Endodermal cell (in vitro differentiated cells): ENCODE measurements at regions not wholly inside any gene's neighbourhood (a gene's known extent, or its start where the extent isn't known, plus 50 kb on each side); places are given as distances from the start of the nearest gene placed in this dataset.
"Not testable (repeated sequence)": the region's sequence is repeated elsewhere in the genome, so short reads cannot be mapped to it uniquely, and the experiment has no call there.

Experiments used
- DNase-seq: peaks from one replicate; pipeline ENCODE4 v3.0.0-alpha.2; 2017
- H3K27ac ChIP-seq: 2 replicates; pipeline ENCODE4 v1.5.1; 2013; ENCODE audit warnings: mild to moderate bottlenecking, low read depth, low read length, moderate library complexity
- H3K27me3 ChIP-seq: 2 replicates; pipeline ENCODE4 v1.6.1; 2013; ENCODE audit warnings: mild to moderate bottlenecking, low read length, moderate library complexity; ENCODE audit not compliant: insufficient read depth, control insufficient read depth, poor library complexity, severe bottlenecking
- H3K36me3 ChIP-seq: 2 replicates; pipeline ENCODE4 v1.7.0; 2013; ENCODE audit warnings: mild to moderate bottlenecking, low read length, moderate library complexity; ENCODE audit not compliant: control insufficient read depth, insufficient read depth
- H3K4me1 ChIP-seq: one replicate; pipeline ENCODE4 v1.7.0; 2013; ENCODE audit warnings: low read length; ENCODE audit not compliant: control insufficient read depth, insufficient read depth
- H3K4me3 ChIP-seq: 2 replicates; pipeline ENCODE4 v1.5.1; 2013; ENCODE audit warnings: mild to moderate bottlenecking, low read length, moderate library complexity
- H3K9ac ChIP-seq: 2 replicates; pipeline ENCODE4 v1.6.1; 2013; ENCODE audit warnings: mild to moderate bottlenecking, low read length, moderate library complexity; ENCODE audit not compliant: poor library complexity, severe bottlenecking; ENCODE audit errors: extremely low read depth
- H3K9me3 ChIP-seq: 2 replicates; pipeline ENCODE4 v1.6.1; 2013; ENCODE audit warnings: mild to moderate bottlenecking, low read length, moderate library complexity; ENCODE audit not compliant: control insufficient read depth
- H3K27ac Mint-ChIP-seq: 2 replicates; pipeline ENCODE4 v1.8.0; 2020; ENCODE audit warnings: mixed read lengths
- H3K27me3 Mint-ChIP-seq: 2 replicates; pipeline ENCODE4 v1.8.0; 2021; ENCODE audit warnings: mild to moderate bottlenecking, mixed read lengths; ENCODE audit not compliant: insufficient read depth
- H3K36me3 Mint-ChIP-seq: 2 replicates; pipeline ENCODE4 v1.8.0; 2020; ENCODE audit warnings: low read depth, mixed read lengths
- H3K4me1 Mint-ChIP-seq: 2 replicates; pipeline ENCODE4 v1.8.0; 2020; ENCODE audit warnings: mixed read lengths
- H3K4me3 Mint-ChIP-seq: 2 replicates; pipeline ENCODE4 v1.8.0; 2020; ENCODE audit warnings: mild to moderate bottlenecking, moderate library complexity, mixed read lengths
- H3K9me3 Mint-ChIP-seq: 2 replicates; pipeline ENCODE4 v1.8.0; 2020; ENCODE audit warnings: mild to moderate bottlenecking, mixed read lengths
- CTCF ChIP-seq: fragments of 200-600 bp; sonication (generic); conservative IDR thresholded peaks from 2 replicates; pipeline ENCODE4 v1.5.0; 2021; ENCODE audit warnings: antibody characterized with exemption, mild to moderate bottlenecking
- WGBS, 2 experiments: methylation state at CpG; one replicate each; pipeline versions ENCODE4 v1.1.5 to v1.1.7; 2013; ENCODE audit warnings: missing lambda C conversion rate in 2 of 2, mixed read lengths in 1 of 2; ENCODE audit not compliant: insufficient coverage in 1 of 2, insufficient read length in 1 of 2; 5-methylcytosine and 5-hydroxymethylcytosine counted together

GRCh38 chr6:96700915-96701314 is 136.4 kb downstream of the GPR63 start:
- H3K27me3 ChIP-seq, result no peaks in the 10 kb centered on the region
- no peak overlapping the region for H3K9ac ChIP-seq
- DNase-seq, result no peak
- no peak overlapping the region for H3K27ac Mint-ChIP-seq
- no peaks in the 10 kb centered on the region for H3K9me3 Mint-ChIP-seq
- H3K4me3 Mint-ChIP-seq, result no peak overlapping the region
- H3K27me3 Mint-ChIP-seq, result no peaks in the 10 kb centered on the region
- H3K36me3 Mint-ChIP-seq, result no peaks in the 10 kb centered on the region
- no peak overlapping the region for H3K27ac ChIP-seq
- no peaks in the 10 kb centered on the region for H3K4me1 Mint-ChIP-seq
- no peaks in the 10 kb centered on the region for H3K36me3 ChIP-seq
- no peaks in the 10 kb centered on the region for H3K4me1 ChIP-seq
- TF ChIP-seq CTCF, result no peak
- H3K9me3 ChIP-seq, result no peaks in the 10 kb centered on the region
- 91% methylated on average over 2 of the region's 2 CpGs for WGBS, 2 experiments
- H3K4me3 ChIP-seq, result no peak overlapping the region

GRCh38 chr6:96694429-96694828 is 131.5 kb downstream of the FHL5 start:
- 92% methylated on average over 3 of the region's 3 CpGs; no CpG with 5 or more reads in 1 of the 2 experiments for WGBS, 2 experiments
- not testable (repeated sequence) for H3K4me1 Mint-ChIP-seq, H3K4me1 ChIP-seq, H3K27ac ChIP-seq, H3K27me3 Mint-ChIP-seq, H3K36me3 Mint-ChIP-seq, H3K9ac ChIP-seq, H3K9me3 ChIP-seq, H3K4me3 Mint-ChIP-seq, H3K36me3 ChIP-seq, H3K27me3 ChIP-seq, H3K4me3 ChIP-seq, DNase-seq, H3K9me3 Mint-ChIP-seq, H3K27ac Mint-ChIP-seq

- Mint-ChIP-seq H3K27ac (no peak overlapping the region), H3K27me3 (no peaks in the 10 kb centered on the region), H3K4me3 (no peak overlapping the region), H3K9me3 (peaks cover 6% of the 10 kb centered on the region), H3K4me1 (no peaks in the 10 kb centered on the region), H3K36me3 (no peaks in the 10 kb centered on the region)
- no peak for DNase-seq
- Histone ChIP-seq H3K4me1 (no peaks in the 10 kb centered on the region), H3K4me3 (no peak overlapping the region), H3K27ac (no peak overlapping the region), H3K9ac (no peak overlapping the region), H3K9me3 (no peaks in the 10 kb centered on the region), H3K27me3 (no peaks in the 10 kb centered on the region), H3K36me3 (no peaks in the 10 kb centered on the region)
- no peak for TF ChIP-seq CTCF
- 85% methylated on average over 1 of the region's 1 CpG; no CpG with 5 or more reads in 1 of the 2 experiments for WGBS, 2 experiments
Measured at GRCh38 chr6:96687121-96687520, 124.2 kb downstream of the FHL5 start.

- TF ChIP-seq CTCF, result no peak
Measured at GRCh38 chr6:96685702-96686101, 122.8 kb downstream of the FHL5 start.

More at GRCh38 chr6:96685702-96686101, 122.8 kb downstream of the FHL5 start:
- Histone ChIP-seq H3K9ac (no peak overlapping the region), H3K4me3 (no peak overlapping the region), H3K9me3 (no peaks in the 10 kb centered on the region), H3K36me3 (no peaks in the 10 kb centered on the region), H3K27ac (no peak overlapping the region), H3K4me1 (no peaks in the 10 kb centered on the region), H3K27me3 (no peaks in the 10 kb centered on the region)
- Mint-ChIP-seq H3K27ac (no peak overlapping the region), H3K4me3 (no peak overlapping the region), H3K9me3 (peaks cover 6% of the 10 kb centered on the region), H3K36me3 (no peaks in the 10 kb centered on the region), H3K27me3 (no peaks in the 10 kb centered on the region), H3K4me1 (no peaks in the 10 kb centered on the region)
- DNase-seq, result no peak
- 88 to 100% methylated on average over 2 of the region's 2 CpGs for WGBS, 2 experiments
